ENCODE measurements at regions not wholly inside any gene's neighbourhood (a gene's known extent, or its start where the extent isn't known, plus 50 kb on each side); places are given as distances from the start of the nearest gene placed in this dataset.

DNA sequence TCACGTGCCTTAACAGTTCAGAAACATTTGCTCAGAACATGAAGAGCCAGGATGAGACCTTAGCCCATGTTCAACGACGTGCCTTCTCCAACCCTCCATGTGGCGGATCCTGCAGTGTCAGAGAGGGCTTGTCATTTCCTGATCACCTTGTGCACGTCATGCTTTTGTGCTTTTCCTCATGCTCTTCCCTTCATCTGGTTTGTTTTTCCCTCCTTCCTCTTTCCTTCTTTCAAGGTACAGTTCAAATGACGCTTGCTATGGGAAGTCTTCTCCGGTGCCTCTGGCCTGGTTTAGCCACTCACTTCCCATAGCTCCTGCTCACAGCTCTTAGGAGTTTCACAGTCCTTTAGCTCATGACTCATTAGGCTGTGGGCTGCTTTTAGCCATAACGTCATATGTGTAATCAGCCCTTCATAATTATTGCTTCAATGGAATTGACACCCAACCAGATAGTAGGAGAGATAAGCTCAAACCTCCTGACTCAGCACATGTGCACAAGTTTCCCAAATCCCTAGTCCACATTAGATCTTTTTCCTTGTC is 102.7 kb upstream of the CNKSR3 start:
- Histone ChIP-seq H3K4me3 (no peak overlapping the region), H3K4me1 (ENCODE audit: low read depth) (peaks cover 3% of the 10 kb centered on the region), H3K9me3 (no peaks in the 10 kb centered on the region), H3K36me3 (ENCODE audit: low read depth) (no peaks in the 10 kb centered on the region)
- DNase-seq = no peak
- intact Hi-C loops (cut with DNase I, micrococcal nuclease) = no loop called here
- peak; percentile 79 for ATAC-seq
- TF ChIP-seq, protein P1, sequence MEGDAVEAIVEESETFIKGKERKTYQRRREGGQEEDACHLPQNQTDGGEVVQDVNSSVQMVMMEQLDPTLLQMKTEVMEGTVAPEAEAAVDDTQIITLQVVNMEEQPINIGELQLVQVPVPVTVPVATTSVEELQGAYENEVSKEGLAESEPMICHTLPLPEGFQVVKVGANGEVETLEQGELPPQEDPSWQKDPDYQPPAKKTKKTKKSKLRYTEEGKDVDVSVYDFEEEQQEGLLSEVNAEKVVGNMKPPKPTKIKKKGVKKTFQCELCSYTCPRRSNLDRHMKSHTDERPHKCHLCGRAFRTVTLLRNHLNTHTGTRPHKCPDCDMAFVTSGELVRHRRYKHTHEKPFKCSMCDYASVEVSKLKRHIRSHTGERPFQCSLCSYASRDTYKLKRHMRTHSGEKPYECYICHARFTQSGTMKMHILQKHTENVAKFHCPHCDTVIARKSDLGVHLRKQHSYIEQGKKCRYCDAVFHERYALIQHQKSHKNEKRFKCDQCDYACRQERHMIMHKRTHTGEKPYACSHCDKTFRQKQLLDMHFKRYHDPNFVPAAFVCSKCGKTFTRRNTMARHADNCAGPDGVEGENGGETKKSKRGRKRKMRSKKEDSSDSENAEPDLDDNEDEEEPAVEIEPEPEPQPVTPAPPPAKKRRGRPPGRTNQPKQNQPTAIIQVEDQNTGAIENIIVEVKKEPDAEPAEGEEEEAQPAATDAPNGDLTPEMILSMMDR (IDR thresholded peaks at IDR 0.05) = no peak

DNA sequence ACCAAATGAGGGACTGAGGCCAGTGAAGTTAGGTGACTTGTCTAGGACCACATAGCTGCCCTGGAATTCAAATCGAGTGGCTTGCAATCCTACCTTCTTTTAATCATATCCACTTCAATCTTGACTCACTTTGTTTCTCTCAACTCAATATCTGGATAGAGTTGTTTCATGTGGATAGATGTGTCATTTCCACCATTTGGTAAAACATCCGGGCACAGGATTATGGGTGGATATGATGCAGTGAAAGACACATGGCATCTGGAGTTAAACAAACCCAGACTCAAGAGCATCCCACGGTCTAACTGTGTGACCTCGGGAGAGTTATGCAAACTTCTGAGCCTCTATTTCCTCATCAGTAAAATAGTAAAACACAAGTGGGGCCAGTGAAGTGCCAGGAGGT is 103.6 kb upstream of the CNKSR3 start:
- intact Hi-C loops (cut with DNase I, micrococcal nuclease) = no loop called here

DNA sequence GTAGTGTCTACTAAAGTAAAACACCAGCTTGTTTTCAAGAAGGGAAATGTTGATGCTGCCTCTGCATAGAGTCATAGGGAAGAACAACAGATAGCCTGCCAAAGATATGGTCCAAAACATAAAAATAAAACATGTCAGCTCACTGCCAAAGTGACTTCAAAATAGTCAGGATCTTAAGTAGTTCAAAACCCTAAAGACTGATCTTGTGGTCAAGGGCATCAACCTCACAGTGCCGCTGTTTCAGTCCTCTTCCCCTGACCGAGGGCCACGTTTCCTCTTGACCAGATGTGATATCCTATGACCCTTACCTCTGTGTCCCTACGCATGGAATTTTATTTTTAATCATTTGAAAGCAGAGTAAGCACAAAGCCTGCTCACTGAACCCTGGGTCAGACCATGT is 104.2 kb upstream of the CNKSR3 start:
- H3K4me3 ChIP-seq = no peak overlapping the region
- DNase-seq (no peak), ATAC-seq (no peak)
- peaks cover 3% of the 10 kb centered on the region for H3K4me1 ChIP-seq (ENCODE audit: low read depth)
- intact Hi-C loops (cut with DNase I, micrococcal nuclease) = no loop called here
- no peaks in the 10 kb centered on the region for H3K36me3 ChIP-seq (ENCODE audit: low read depth)
- TF ChIP-seq, protein P1 (IDR thresholded peaks at IDR 0.05) = no peak
- H3K9me3 ChIP-seq = no peaks in the 10 kb centered on the region

More for the DNA sequence above, 103.6 kb upstream of the CNKSR3 start:
- ATAC-seq (no peak), DNase-seq (no peak)
- TF ChIP-seq, protein P1 (IDR thresholded peaks at IDR 0.05) = no peak
- Histone ChIP-seq H3K9me3 (no peaks in the 10 kb centered on the region), H3K4me1 (ENCODE audit: low read depth) (peaks cover 3% of the 10 kb centered on the region), H3K36me3 (ENCODE audit: low read depth) (no peaks in the 10 kb centered on the region), H3K4me3 (no peak overlapping the region)

DNA sequence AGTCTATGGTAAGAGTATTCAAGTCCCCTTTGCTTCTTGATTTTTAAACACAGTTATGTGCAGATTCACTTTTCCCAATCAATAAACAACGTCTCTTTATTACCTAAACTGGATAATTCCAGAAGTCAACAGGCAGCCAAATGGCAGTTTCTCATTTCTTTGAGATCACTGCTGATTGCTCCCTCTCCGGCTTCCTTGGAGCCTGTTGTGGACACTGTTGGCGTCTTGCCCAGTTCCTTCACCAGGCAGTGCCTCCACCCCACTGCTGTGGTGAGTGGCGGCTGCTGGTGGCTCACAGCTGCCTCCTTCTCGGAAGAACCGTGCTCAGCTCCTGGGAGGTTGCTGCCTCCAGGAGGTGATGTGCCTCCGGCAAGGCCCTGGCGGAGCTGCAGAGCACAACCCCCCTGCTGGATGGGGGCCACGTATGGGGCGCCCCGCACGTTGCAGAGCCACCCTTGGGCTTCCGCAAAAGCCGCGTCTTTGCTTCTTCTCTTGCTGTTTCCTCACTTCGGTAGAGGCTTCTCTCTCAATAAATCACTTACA is 105.1 kb upstream of the CNKSR3 start:
- no peaks in the 10 kb centered on the region for H3K36me3 ChIP-seq (ENCODE audit: low read depth)
- DNase-seq (peak; percentile 90 to 96 (median 93)), ATAC-seq (peak; percentile 98)
- H3K4me3 ChIP-seq = no peak overlapping the region
- TF ChIP-seq, protein P1 (IDR thresholded peaks at IDR 0.05) = peak; percentile 25
- H3K9me3 ChIP-seq = no peaks in the 10 kb centered on the region
- intact Hi-C loops (cut with DNase I, micrococcal nuclease) = no loop called here
- peaks cover 3% of the 10 kb centered on the region for H3K4me1 ChIP-seq (ENCODE audit: low read depth)

DNA sequence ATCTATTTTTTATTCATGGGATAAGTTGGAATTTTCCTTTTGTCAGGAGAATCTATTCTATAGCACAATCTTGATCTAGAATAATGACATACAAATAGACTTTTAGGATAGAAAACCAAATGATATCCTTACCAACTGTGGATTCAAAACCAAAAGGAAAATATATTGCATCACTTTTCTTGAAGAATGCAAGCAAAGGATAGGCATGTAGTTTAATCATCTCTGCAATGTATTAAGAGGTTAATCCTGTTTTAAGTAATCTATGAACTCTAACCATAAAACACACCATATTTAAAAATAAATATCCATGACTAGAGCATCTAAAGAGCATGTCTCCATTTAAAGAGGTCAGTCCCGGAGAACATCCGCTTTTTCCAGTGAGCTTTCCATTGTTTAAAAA is 106.7 kb upstream of the CNKSR3 start:
- TF ChIP-seq, protein P1 (IDR thresholded peaks at IDR 0.05) = no peak
- intact Hi-C loops (cut with DNase I, micrococcal nuclease) = no loop called here
- no peak for DNase-seq
- Histone ChIP-seq H3K4me1 (ENCODE audit: low read depth) (peaks cover 3% of the 10 kb centered on the region), H3K36me3 (ENCODE audit: low read depth) (no peaks in the 10 kb centered on the region), H3K4me3 (no peak overlapping the region), H3K9me3 (no peaks in the 10 kb centered on the region)
- no peak for ATAC-seq

DNA sequence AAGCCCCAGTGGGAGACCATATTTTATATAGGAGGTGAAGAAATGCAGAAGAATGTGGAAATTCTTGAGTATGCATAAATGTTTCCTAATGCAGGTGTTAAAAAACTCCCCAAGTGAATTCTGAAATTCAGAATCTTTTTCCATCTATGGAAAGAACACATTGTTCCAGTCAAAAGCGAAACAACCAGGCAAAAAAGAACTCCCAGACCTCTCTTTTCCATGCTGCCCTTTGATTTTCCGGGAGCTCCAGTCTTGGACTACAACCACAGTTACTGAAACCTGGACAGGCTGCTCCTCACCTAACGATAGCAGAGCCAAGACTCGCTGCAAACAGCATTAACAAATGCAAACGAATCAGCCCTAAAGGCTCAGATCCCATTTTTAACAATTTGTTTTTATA is 108.7 kb upstream of the CNKSR3 start:
- Histone ChIP-seq H3K4me3 (no peak overlapping the region), H3K36me3 (ENCODE audit: low read depth) (no peaks in the 10 kb centered on the region), H3K4me1 (ENCODE audit: low read depth) (peaks cover 3% of the 10 kb centered on the region), H3K9me3 (no peaks in the 10 kb centered on the region)
- TF ChIP-seq, protein P1 (IDR thresholded peaks at IDR 0.05) = no peak
- DNase-seq (no peak), ATAC-seq (no peak)
- intact Hi-C loops (cut with DNase I, micrococcal nuclease) = no loop called here

Measured in mucosa of descending colon (tissue), 3 donors.